T1000 (cell line): ENCODE measurements at regions not wholly inside any gene's neighbourhood (a gene's known extent, or its start where the extent isn't known, plus 50 kb on each side); places are given as distances from the start of the nearest gene placed in this dataset.
"Not testable (repeated sequence)": the region's sequence is repeated elsewhere in the genome, so short reads cannot be mapped to it uniquely, and the experiment has no call there.

Source experiments
- DNase-seq: peaks from one replicate; lab custom pipeline; 2025; ENCODE audit warnings: mixed read lengths; lab: John Stamatoyannopoulos, UW

- no peak for DNase-seq
Measured at GRCh38 chr4:106594291-106594952, 225.8 kb upstream of the GIMD1 start.

- no peak for DNase-seq
Measured at GRCh38 chr4:106588891-106589290, 220.3 kb upstream of the GIMD1 start.

GRCh38 chr4:106587558-106587957, 219.0 kb upstream of the GIMD1 start:
- no peak for DNase-seq

- DNase-seq = no peak
Measured at GRCh38 chr4:106585915-106586349, 217.4 kb upstream of the GIMD1 start.

GRCh38 chr4:106584337-106584989, 215.9 kb upstream of the GIMD1 start:
- DNase-seq = no peak

- DNase-seq = no peak
Measured at GRCh38 chr4:106583567-106583966, 215.0 kb upstream of the GIMD1 start.

GRCh38 chr4:106583108-106583507, 214.5 kb upstream of the GIMD1 start:
- no peak for DNase-seq

GRCh38 chr4:106582103-106582502, 213.5 kb upstream of the GIMD1 start:
- no peak for DNase-seq

- no peak for DNase-seq
Measured at GRCh38 chr4:106579236-106579635, 210.7 kb upstream of the GIMD1 start.

GRCh38 chr4:106569146-106570031, 200.8 kb upstream of the GIMD1 start:
- DNase-seq = no peak

- DNase-seq = no peak
Measured at GRCh38 chr4:106565727-106566126, 197.1 kb upstream of the GIMD1 start.

- not testable (repeated sequence) for DNase-seq
Measured at GRCh38 chr4:106563637-106564036, 195.1 kb upstream of the GIMD1 start.

- DNase-seq = no peak
Measured at GRCh38 chr4:106551724-106552123, 183.1 kb upstream of the GIMD1 start.

GRCh38 chr4:106548446-106549044, 180.0 kb upstream of the GIMD1 start:
- no peak for DNase-seq

- DNase-seq = no peak
Measured at GRCh38 chr4:106546370-106546769, 177.8 kb upstream of the GIMD1 start.

GRCh38 chr4:106542609-106543008, 174.0 kb upstream of the GIMD1 start:
- DNase-seq = not testable (repeated sequence)

- no peak for DNase-seq
Measured at GRCh38 chr4:106541253-106541652, 172.7 kb upstream of the GIMD1 start.

- DNase-seq = no peak
Measured at GRCh38 chr4:106530821-106531220, 162.2 kb upstream of the GIMD1 start.

- no peak for DNase-seq
Measured at GRCh38 chr4:106530024-106530361, 161.4 kb upstream of the GIMD1 start.

- no peak for DNase-seq
Measured at GRCh38 chr4:106529348-106530023, 160.9 kb upstream of the GIMD1 start.

- DNase-seq = no peak
Measured at GRCh38 chr4:106527316-106527715, 158.7 kb upstream of the GIMD1 start.

GRCh38 chr4:106525425-106525824, 156.8 kb upstream of the GIMD1 start:
- not testable (repeated sequence) for DNase-seq
